Gastroesophageal sphincter (tissue), 3 donors: ENCODE measurements at regions not wholly inside any gene's neighbourhood (a gene's known extent, or its start where the extent isn't known, plus 50 kb on each side); places are given as distances from the start of the nearest gene placed in this dataset.

Source experiments
- EP300 ChIP-seq: sonication (generic); formaldehyde crosslinking; IDR thresholded peaks from one replicate; pipeline ENCODE4 v1.6.1; 2017; ENCODE audit warnings: antibody characterized with exemption, mild to moderate bottlenecking
- TF ChIP-seq, protein P1 (sequence below), 4 experiments: fragments of 200-600 bp in 2 of 4; fragments of 450-650 bp in 2 of 4; sonication (generic) in 1 of 4; IDR thresholded peaks; one replicate each; pipeline ENCODE4 v1.5.1; 2017 to 2019; ENCODE audit warnings: antibody characterized with exemption in 4 of 4, mild to moderate bottlenecking in 2 of 4, moderate library complexity in 2 of 4

- TF ChIP-seq, protein P1, sequence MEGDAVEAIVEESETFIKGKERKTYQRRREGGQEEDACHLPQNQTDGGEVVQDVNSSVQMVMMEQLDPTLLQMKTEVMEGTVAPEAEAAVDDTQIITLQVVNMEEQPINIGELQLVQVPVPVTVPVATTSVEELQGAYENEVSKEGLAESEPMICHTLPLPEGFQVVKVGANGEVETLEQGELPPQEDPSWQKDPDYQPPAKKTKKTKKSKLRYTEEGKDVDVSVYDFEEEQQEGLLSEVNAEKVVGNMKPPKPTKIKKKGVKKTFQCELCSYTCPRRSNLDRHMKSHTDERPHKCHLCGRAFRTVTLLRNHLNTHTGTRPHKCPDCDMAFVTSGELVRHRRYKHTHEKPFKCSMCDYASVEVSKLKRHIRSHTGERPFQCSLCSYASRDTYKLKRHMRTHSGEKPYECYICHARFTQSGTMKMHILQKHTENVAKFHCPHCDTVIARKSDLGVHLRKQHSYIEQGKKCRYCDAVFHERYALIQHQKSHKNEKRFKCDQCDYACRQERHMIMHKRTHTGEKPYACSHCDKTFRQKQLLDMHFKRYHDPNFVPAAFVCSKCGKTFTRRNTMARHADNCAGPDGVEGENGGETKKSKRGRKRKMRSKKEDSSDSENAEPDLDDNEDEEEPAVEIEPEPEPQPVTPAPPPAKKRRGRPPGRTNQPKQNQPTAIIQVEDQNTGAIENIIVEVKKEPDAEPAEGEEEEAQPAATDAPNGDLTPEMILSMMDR (IDR thresholded peaks at IDR 0.05), result no peak
- no peak for TF ChIP-seq EP300
Observed at GRCh38 chr14:101209594-101209993, 306.1 kb upstream of the RTL1 start.
